OCI-M2 (cell line): ENCODE measurements at regions not wholly inside any gene's neighbourhood (a gene's known extent, or its start where the extent isn't known, plus 50 kb on each side); places are given as distances from the start of the nearest gene placed in this dataset.

ENCODE experiments used
- DNase-seq: peaks from one replicate; lab custom pipeline; 2025; ENCODE audit not compliant: unreplicated experiment; lab: John Stamatoyannopoulos, UW

DNA sequence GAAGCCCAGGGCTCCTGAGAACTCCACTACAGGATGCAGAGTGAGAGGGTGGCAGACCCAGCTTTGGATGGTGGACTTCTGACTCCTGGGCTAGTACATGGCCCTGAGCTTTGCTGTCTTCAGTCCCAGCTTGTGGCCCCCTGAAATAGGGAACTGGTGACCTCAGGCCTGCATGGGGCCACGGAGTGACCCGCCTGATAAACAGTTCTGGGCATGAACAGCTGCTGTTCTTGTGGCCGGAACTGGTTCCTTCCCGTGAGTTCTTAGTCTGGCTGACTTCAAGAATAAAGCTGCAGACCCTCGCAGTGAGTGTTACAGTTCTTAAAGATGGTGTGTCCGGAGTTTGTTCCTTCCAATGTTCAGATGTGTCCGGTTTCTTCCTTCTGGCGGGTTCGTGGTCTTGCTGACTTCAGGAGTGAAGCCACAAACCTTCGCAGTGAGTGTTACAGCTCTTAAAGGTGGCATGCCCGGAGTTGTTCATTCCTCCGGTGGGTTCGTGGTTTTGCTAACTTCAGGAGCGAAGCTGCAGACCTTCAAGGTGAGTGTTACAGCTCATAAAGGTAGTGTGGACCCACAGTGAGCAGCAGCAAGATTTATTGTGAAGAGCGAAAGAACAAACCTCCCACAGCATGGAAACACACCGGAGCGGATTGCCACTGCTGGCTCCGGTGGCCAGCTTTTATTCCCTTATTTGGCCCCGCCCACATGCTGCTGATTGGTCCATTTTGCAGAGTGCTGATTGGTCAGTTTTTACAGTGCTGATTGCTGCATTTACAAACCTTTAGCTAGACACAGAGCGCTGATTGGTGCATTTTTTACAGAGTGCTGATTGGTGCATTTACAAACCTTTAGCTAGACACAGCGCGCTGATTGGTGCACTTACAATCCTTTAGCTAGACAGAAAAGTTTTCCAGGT is 268.0 kb downstream of the ZEB1 start:
- no peak for DNase-seq

GRCh38 chr10:31584876-31585275 is 265.9 kb downstream of the ZEB1 start:
- DNase-seq: no peak

- DNase-seq: no peak
Measured at GRCh38 chr10:31584098-31584631, 265.1 kb downstream of the ZEB1 start.

- no peak for DNase-seq
Measured at GRCh38 chr10:31583293-31583692, 264.3 kb downstream of the ZEB1 start.

DNA sequence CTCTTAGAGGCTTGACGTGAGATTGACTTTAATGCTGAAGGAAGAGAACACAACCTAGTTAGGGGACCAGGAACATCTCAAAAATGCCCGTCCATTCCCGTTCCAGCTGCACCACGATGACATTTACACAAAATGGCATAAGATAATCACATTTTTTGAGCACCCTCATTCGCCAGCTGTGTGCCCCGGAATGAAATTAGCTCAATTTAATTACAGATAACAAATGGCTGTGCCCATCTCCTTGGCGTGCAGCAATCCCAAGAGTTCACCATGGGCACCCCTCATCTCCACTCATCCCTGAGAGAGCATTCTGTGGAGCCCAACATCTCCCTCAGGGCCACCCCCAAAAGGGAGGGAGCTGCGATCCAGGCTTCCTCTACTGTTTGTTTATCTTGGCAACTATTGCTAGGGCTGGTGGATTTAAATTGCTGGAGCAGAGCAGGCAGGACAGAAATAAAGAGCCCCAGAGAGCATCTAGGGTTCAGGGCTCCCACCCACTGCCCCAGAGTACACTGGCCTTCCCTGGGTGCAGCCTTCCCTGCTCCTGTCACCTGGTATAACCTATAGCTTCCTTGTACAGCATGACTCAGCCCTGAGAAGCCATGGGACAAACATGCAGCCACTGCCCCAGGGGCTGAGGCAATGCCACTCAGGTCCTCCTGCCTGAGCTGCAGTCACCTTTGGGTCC is 263.5 kb downstream of the ZEB1 start:
- no peak for DNase-seq

DNA sequence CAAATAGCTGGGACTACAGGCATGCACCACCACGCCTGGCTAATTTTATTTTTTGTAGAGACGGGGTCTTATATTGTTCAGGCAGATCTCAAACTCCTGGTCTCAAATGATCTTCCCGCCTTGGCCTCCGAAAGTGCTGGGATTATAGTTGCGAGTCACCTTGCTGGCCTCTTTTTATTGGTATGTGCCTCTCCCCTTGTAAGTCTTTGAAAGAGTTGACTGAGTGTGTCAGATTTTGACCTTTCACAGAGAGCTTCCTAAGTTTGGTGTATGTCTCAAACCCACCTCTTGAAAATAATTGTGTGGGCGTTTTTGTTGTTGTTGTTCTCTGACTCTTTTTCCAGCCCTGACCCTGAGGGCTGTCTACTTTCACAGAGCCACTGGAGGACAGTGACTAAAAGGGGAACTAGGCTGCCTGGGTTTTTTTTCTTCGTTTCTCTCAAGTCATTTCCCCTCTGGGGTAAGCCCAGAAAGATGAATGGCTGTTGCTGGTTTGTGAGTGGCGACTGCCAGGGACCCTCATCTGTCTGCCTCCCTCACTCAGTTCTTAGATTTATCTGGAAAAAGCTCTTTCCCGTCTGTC is 262.8 kb downstream of the ZEB1 start:
- DNase-seq: no peak

GRCh38 chr10:31580646-31581045 is 261.6 kb downstream of the ZEB1 start:
- no peak for DNase-seq
